GM21447 (cell line): ENCODE measurements at regions not wholly inside any gene's neighbourhood (a gene's known extent, or its start where the extent isn't known, plus 50 kb on each side); places are given as distances from the start of the nearest gene placed in this dataset.

ENCODE experiments used
- ATAC-seq: cut with Tn5 transposase; IDR thresholded peaks from one replicate; pipeline ENCODE4 v1.9.1; 2021; ENCODE audit not compliant: unreplicated experiment

- no peak for ATAC-seq
Measured at GRCh38 chr1:208298593-208299269, 54.5 kb upstream of the PLXNA2 start.

DNA sequence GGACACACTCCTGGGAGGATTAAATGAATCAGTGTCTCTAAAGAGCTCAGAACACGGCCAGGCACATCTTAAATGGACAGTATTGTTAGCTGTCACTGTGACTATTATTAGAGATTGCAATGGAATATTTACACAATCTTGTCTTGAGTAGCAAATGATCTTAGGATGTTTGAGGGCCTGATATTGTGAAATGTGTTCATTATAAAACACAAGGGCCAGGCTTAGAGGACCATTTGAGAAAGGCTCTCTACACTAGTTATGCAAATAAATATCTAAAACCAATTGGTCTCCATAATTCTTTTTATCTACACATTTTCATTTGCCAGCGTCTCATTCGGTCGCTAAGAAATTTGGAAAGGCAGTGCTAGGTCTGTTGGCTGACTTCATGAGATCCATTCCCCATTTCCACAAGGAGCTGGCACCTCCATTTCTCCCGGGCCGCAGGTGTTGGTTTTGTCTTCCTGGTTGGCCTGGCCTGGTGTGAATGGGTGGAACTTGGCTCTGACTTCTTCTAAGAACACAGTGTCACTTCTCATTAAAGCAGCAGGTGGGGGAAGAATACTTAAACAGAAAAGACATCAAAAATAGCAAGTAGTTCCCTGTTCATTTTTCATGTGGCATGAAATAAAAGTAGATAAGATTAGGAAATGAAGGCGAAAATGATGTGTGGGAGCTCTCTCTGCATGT, 56.0 kb upstream of the PLXNA2 start:
- no peak for ATAC-seq

DNA sequence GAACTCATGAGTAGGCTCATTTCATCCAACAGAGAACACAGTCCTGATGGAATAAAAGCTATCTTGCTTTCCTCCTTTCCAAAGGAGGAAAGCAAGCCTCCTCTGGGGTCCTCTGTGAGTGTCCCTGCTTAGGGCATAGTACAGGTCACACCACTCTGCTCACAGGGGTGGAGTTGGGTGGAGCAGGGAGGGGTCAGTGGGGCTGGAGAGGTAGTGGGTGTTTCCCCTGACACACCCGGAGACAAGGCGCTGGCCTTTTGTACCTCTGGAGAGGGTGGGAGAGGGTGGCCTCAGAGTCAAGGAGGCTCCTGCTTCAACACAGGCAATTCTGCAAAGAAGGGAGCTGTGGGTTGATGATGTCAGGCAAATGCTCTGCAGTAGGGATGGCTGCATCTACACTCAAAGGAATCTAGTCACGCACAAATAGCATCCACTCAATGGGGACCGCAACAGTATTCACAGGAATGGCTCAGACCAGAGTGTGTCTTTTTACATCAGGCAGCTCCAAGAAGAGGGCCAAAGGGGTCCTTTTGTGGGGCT, 58.6 kb upstream of the PLXNA2 start:
- no peak for ATAC-seq

DNA sequence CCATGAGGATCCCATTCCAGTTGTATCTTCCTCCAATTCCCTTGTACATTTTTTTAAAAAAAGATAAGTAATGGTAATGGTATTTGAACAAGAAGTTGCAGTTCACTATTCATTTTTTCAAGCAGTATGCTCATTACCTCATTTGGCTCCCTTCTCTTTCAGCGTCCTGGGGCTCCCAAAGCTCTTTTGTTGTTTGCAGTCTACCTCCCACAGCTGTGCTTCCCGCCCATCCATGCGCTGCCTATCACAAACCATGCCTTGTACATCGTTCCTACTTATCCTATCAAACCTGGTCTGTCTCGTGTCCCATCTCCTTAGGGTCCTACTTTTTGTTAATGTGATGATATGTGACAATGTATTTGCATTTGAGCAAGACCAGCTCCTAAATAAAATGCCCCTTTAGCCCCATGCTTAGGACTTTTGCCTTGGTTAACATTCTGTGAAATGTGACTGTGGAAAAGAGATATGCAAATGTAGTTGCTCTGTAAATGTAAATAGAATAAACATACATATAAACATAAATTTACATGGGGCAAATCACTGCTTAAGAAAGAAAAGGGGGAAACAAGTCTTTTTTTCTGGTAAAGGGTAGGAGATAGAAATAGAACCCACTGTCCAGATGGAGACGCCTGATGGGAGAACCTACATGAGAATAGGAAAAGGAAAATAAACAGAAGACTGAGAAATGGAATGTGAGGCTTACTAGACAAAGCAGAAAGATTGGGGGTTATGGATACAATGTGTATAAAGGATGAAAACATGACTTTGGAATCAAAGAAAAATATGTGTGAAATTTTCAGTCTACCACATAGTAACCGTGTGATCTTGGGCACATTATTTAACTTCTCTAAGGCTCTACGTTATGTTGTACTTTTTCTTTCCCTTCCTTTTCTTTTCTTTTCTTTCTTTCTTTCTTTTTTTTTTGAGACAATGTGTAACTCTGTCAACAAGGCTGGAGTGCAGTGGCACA, 59.8 kb upstream of the PLXNA2 start:
- no peak for ATAC-seq

GRCh38 chr1:208308221-208308620, 64.0 kb upstream of the PLXNA2 start:
- ATAC-seq, result no peak

GRCh38 chr1:208309771-208310170, 65.6 kb upstream of the PLXNA2 start:
- no peak for ATAC-seq

DNA sequence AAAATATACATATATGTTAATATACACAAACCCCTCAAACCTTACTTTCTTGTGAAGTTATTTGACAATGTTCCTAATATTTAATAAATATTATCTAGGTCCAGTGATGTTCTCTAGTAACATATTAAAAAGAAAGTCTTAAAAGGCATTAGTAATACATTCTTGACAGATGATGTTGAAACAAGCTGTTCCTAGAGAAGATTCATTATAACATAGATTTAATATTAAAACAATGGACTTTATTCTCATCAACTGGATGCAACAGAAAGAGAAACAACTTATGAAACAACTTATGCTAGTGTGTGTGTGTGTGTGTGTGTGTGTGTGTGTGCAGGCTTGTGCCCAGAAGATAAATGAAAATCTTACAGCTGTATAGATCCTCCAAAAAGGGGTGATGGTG, 68.5 kb upstream of the PLXNA2 start:
- ATAC-seq, result no peak

GRCh38 chr1:208314431-208314830, 70.2 kb upstream of the PLXNA2 start:
- ATAC-seq, result no peak

DNA sequence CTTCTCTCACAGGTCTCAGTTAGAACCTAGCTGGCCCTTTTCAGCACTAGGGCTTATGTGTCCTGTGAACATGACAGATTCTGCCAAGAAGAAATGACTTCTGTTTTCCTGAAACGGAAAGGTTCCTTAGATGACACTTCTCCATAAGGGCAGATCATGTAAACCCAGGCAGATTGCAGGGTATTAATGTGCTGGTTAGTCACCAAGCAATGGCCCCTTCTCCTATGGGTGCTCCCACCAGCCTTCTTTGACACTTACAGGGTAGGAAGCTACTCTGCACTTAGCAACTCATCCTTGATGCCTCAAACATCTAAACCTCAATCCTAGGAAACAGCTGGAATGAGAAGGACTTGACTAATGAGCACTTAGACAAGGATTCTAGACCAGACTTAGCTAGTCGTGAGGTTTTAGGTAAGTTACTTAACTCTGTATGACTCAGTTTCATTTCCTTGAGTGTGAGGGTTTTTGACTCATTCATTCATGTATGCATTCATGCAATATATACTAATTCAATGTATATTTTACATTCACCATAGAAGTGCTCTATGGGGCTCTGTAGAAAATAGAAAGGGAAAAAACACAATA, 74.1 kb upstream of the PLXNA2 start:
- ATAC-seq, result no peak

DNA sequence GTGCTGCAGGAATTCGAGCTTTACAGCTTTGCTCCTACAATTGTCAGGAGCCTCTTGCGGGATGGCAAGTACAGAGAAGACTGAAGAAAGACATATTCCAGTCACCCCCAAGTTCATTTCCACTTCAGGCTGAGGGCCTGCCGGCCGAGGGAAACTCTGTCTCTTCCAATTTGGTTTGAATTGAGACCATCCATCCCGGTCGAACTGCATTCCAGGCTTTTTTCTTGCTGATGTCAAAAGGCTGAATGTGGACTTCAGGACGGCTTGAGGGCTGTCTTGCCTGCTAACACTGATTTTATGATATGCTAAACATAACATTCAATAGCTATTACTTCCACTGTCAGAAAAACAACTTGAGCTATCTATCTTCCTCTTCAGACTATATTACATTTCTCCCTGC, 79.8 kb upstream of the PLXNA2 start:
- ATAC-seq, result no peak

- no peak for ATAC-seq
Measured at GRCh38 chr1:208326033-208326432, 81.8 kb upstream of the PLXNA2 start.

DNA sequence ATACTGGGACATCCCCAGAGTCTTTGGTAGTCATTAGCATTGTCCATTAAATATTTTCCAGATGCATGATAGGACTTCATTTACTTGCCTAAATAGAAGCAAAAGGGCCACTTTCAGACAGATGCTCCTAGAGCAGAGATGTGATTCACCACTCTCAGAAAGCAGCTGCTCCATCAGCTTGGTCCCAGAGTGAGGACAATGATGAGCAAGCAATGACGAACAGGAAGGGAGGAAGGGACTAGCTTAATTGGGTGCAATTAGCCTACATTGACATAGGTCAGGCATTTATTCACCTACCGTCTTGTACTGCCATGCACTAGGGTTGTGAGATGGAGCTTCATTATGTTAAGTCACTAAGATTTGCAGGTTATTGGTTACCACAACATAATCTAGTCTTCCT, 85.1 kb upstream of the PLXNA2 start:
- ATAC-seq, result no peak

DNA sequence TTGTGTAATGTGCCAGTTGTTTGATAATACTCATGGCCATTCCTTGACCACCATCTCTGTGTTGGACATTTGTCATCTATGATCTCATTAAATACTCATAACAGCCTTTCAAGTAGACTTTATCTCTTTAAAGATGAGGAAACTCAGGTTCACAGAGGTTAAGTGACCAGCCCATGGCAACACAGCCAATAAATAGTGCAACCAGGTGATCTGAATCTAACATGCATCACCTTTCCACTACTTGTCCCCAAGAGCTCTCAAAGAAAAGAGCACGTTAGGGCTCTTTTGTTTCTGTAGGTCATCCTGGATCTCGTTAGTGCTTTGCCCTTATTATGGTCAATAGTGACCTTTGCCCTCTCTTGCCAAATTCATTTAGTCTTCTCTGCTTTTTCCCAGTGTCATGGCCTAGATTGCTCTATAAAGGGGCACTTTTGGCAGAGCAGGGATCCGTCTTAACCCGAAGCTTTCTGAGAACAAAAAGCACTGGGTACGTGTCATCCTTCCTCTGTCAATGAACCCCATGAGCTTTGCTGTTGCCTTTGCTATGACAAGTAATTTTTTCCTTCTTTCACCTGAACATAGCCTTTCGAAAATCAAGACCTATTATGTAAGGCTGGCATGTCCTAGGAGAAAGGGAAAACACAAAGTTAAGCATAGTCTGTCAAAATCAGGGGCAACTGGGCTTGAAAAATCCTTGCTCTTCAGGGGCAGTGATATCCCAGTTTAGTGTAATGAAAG, 88.0 kb upstream of the PLXNA2 start:
- ATAC-seq, result no peak

DNA sequence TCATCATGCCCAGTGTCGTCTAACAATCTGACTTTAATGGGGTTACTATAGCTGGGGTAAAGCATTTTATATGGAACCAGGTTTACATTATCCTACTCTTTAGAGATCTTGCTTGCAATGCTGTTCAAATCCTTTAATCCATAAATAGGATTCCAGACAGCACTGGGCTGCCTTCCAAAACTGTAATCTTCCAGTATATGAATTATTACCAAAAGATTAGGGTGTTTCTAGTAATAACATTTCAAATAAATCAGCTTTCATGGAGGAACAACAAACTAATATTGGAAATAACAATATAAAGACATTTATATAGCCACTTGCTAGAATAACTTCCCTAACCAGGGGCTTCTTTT, 88.6 kb upstream of the PLXNA2 start:
- ATAC-seq, result no peak

- ATAC-seq, result no peak
Measured at GRCh38 chr1:208333676-208334075, 89.5 kb upstream of the PLXNA2 start.

DNA sequence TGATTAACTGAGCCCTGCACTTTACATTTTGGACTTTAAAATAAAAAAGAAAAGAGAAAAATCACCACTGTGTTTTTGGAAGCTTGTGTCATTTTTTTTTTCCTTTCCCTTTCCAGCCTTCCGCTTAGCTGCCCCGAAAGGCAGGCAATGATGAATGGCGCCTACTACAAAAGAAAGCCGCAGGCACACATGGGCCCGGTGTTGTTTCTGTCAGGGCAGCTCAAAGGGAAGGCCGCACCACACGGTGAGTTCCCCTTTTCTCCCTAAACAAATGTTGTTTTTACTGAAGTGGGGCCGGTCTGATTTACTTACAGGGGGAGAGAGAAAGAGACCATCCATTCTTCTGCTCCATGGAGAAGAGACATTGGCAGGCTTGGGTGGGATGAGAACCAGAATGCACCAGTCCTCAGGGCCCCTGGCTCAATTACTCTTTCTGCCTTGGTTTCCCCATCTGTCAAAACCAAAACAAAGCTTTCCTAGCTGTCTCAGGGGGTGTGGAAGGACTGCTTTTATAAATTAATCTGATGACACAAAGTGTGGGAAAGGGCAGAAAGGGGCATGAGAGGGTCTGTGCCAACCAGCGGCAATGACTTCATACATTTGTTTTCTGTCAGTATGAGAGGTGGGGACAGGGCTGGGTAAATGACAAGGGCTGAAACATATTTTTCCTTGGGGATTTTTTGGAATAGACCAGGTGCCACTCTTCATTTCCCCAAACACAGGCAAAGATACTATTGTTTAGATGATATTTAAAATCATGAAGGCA, 91.4 kb upstream of the PLXNA2 start:
- ATAC-seq, result no peak

- no peak for ATAC-seq
Measured at GRCh38 chr1:208336137-208336518, 91.9 kb upstream of the PLXNA2 start.

GRCh38 chr1:208339911-208340310, 95.7 kb upstream of the PLXNA2 start:
- ATAC-seq, result no peak

DNA sequence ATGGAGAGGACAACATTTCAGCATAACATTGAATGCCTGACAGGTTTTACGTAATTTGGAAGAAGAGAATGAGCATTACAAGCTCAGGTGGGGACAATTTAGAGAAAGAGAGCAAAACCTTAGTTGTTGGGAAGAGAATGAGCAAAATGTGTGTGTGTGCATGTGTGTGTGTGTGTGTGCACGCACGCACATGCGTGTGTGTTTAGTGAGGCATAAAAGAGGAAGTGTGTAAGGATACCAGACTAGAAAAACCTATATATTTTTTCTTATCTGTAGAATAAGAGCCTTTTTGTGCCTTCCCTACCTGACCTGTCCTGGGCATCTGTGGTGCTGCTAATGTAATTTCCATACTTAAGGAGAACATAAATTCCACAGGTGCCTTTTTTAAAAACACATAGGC, 99.0 kb upstream of the PLXNA2 start:
- ATAC-seq, result no peak
